ENCODE measurements at regions not wholly inside any gene's neighbourhood (a gene's known extent, or its start where the extent isn't known, plus 50 kb on each side); places are given as distances from the start of the nearest gene placed in this dataset.
A peak's percentile ranks its signal among the peaks of the same experiment; 100 is the strongest.
"Not testable (repeated sequence)": the region's sequence is repeated elsewhere in the genome, so short reads cannot be mapped to it uniquely, and the experiment has no call there.

DNA sequence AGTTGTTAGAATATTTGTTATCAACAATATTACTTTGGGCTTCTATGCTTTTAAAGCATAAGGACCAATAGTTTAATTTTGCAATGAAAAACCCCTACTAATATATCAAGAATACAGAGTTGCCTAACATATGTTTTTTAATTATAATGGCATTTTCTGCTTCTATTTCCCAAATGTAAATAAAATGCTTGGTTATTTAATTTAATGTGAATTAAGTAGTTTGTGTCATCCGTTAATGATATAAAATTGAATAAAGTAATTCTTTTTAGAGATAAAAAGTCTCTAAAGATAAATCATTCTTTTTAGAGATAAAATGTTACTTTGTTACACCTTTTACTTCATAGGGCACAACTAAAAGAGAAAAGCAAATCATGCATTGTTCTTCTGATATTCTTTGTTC lies 583.7 kb upstream of the ADGRL2 start:
- DNase-seq (ENCODE audit: low read depth), result no peak

DNA sequence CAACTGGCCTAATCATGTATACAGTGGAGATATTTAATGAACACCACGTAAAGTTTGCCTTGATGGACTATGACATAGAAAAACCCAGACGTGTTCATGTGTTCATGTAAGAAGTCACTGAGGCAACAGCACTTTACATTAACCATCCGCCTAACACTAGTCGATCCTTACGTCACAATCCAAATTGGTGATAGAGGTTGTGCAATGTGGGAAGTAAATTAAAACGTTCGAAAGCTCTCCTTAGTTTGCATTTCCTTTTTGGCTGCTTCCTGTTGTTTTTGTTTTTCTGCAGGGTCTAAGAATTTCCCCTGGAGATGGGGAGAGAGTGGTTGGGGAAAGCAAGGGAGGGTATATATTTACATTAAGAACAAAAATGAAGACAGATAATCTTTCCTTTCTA lies 587.5 kb upstream of the ADGRL2 start:
- DNase-seq (ENCODE audit: low read depth), result no peak

DNA sequence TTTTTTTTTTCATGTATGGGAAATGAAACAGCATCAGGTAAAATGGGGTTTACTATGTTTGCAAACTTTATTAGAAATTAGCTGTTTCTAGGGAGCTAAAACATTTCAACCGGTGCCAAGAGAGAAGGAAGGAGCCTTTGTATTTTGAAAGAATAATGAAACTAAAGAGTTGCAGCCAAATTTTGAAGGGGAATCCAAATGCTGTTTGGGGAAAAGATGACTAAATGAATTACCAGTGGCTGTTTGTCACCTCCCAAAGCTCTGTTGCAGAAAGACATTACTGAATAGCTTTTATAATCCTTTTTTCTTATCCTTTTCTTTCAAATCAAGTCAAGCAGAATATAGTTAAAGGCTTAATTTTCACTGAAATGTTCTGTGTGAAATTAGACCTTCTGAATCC lies 591.3 kb upstream of the ADGRL2 start:
- no peak for DNase-seq (ENCODE audit: low read depth)

DNA sequence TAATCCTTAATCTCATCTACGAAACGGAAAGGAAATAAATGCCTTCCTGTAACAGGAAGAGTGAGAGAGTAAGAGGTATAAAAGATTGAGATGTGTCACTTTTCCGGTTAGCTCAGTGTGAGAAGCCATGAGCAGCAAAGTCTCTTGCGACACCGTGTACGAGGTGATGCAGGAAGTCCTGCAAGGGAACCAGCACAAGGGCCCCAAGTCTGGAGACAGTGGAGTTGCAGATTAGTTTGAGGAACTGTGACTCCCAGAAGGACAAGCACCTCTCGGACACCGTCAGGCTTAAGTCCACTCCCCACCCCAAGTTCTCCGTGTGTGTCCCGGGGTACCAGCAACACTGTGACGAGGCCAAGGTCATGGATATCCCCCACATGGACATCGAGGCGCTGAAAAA lies 592.3 kb upstream of the ADGRL2 start:
- no peak for DNase-seq (ENCODE audit: low read depth)

DNA sequence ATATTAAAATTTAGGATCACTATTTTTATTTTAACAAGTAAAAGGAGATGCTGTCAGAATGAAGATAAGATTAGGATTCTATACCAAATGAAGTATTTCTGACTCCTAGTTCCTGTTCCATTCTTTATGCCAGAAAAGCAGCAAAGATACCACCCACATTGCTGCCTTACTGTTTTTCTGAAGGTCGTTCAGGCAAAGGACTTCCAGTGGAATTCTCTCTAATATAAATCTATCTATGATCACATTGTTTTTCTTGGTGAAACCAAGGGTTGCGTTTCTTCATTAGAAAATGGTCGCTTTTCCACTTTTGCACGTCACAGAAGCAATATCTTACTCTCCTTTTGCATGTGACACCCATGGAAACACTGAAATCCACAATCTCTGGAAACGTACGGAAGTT lies 594.8 kb upstream of the ADGRL2 start:
- DNase-seq (ENCODE audit: low read depth), result no peak

- DNase-seq (ENCODE audit: low read depth), result no peak
Observed at GRCh38 chr1:81201779-81202178, 599.0 kb upstream of the ADGRL2 start.

DNA sequence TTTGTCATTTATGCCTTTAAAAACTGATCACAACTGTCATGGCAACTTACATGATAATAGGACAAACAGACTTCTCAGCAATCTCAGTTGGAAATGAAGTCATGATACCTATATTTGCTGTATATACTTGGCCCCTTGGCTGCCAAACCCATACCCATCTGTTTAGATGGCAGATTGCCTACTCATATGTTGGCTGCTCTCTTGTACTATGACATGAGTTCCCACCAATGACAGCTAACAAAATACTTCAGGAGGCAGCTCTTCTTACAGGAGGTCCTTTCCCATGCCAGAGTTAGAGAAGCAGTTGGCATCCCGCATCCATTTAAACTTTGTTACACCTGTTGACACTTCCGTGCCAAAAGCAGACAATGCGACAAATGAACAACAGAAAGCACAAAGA lies 603.1 kb upstream of the ADGRL2 start:
- no peak for DNase-seq (ENCODE audit: low read depth)

DNA sequence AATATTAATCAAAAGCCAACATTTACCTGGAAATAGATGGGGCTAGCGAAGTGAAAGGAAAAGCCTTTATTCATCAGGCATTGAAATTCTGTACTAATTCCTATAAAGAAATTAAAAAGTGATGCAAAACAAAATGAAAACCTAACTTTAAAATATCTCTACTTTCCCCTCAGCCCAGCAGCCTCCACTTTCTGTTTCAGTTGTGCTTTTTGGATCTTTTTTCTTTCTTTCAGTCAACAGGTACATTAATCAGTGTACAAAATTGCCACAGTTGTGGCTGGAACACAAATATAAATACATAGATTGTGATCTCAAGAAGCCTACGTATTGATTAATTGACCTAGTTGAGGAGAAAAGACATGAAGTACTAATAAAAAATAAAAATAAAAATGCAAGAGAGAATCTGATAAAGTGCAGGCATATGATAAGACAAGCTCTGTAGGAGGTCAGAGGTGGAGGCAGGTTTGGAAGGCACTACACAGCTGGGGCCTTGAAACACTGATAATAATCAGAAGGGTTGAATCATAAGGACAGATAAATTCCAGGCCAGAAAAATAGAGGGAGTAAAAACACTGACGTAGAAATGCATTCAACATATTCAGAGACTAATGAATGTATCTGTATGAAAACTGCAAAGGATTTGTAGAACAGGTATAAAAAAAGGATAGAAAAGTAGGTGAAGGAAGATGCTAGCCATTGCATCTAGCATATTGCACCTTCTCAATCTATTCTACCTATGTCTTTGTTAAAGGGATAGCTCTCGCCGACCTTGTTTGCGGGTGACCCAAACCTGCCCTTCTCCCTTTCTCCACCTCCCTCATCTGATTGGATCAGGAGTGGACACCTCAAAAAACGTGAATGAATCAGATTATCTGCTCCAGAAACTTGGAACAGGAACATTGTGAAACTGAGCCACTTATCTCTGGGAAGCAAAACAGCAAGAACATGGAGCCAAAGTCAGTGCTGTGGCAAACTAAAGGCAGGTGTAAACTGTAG lies 607.8 kb upstream of the ADGRL2 start:
- no peak for DNase-seq (ENCODE audit: low read depth)

GRCh38 chr1:81190003-81190402 lies 610.7 kb upstream of the ADGRL2 start:
- DNase-seq (ENCODE audit: low read depth), result no peak

GRCh38 chr1:81187635-81188034 lies 613.1 kb upstream of the ADGRL2 start:
- DNase-seq (ENCODE audit: low read depth), result no peak

GRCh38 chr1:81186261-81186660 lies 614.5 kb upstream of the ADGRL2 start:
- no peak for DNase-seq (ENCODE audit: low read depth)

GRCh38 chr1:81183553-81183952 lies 617.2 kb upstream of the ADGRL2 start:
- DNase-seq (ENCODE audit: low read depth), result no peak

- DNase-seq (ENCODE audit: low read depth), result no peak
Observed at GRCh38 chr1:81183051-81183450, 617.7 kb upstream of the ADGRL2 start.

GRCh38 chr1:81179242-81179641 lies 621.5 kb upstream of the ADGRL2 start:
- DNase-seq (ENCODE audit: low read depth), result peak; percentile 73

DNA sequence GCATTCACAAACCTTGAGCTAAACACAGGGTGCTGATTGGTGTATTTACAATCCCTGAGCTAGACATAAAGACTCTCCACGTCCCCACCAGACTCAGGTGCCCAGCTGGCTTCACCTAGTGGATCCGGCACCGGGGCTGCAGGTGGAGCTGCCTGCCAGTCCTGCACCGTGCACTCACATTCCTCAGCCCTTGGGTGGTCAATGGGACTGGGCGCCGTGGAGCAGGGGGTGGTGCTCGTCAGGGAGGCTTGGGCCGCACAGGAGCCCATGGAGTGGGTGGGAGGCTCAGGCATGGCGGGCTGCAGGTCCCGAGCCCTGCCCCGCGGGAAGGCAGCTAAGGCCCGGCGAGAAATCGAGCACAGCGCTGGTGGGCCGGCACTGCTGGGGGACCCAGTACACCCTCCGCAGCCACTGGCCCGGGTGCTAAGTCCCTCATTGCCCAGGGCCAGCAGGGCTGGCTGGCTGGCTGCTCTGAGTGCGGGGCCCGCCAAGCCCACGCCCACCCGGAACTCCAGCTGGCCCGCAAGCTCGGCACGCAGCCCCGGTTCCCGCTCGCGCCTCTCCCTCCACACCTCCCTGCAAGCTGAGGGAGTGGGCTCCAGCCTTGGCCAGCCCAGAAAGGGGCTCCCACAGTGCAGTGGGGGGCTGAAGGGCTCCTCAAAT lies 622.2 kb upstream of the ADGRL2 start:
- not testable (repeated sequence) for DNase-seq (ENCODE audit: low read depth)

DNA sequence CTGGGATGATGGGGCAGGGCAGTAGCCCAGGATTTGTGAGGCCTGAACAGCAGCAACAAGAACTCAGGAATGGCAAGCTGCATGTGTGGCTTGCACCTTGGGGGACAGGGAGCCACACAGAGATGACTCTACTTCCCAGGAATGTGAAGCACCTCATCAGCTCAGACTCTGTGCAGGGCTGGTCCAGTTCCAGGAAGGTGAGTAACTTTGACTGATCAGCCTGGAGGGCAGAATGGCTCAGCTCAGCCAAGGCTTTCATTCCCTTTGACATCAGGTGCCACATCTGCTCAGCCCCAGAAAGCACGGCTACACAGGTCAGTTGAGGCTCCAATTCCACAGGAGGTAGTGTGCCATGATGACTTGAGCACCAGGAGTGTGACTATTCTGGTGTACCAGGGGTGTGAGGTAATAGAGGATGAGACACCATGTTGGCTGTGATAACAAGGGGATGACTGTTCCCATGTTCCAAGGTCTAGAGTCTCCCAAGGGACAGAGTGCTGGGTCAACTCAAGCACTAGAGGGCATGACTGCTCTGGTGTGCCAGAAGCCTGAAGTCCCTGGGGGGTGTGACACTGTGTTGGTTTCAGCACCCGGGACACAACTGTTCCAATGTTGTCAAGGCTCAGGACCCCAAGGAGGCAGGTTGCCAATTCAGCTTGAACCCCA lies 625.8 kb upstream of the ADGRL2 start:
- peak; percentile 74 for DNase-seq (ENCODE audit: low read depth)

GRCh38 chr1:81174052-81174451 lies 626.7 kb upstream of the ADGRL2 start:
- no peak for DNase-seq (ENCODE audit: low read depth)

DNA sequence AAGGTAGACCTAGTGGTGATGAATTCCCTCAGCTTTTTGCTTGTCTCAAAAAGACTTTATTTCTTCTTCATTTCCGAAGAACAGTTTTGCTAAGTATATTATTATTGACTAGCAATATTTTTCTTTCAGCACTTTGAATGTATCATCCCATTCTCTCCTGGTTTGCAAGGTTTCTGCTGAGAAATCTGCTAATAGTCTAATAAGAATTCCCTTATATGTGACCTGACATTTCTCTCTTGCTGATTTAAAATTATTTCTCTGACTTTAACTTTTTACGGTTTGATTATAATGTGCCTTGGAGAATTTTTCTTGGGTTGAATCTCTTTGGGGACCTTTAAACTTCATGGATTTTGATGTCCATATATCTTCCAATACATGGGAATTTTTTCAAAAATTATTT lies 628.3 kb upstream of the ADGRL2 start:
- DNase-seq (ENCODE audit: low read depth), result no peak

DNA sequence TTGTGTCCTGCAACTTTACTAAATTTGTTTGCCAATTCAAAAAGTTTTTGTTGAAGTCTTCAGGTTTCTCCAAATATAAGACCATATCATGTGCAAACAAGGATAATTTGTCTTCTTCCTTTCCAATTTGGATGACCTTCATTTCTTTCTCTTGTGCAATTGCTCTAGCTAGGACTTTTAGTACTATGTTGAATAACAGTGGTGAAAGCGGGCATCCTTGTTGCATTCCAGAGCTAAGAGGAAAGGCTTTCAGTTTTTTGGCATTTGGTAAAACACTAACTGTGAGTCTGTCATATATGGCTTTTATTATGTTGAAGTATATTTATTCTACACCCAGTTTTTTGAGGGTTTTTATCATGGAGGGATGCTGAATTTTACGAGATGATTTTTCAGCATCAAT lies 630.0 kb upstream of the ADGRL2 start:
- no peak for DNase-seq (ENCODE audit: low read depth)

GRCh38 chr1:81165963-81166362 lies 634.8 kb upstream of the ADGRL2 start:
- DNase-seq (ENCODE audit: low read depth), result no peak

DNA sequence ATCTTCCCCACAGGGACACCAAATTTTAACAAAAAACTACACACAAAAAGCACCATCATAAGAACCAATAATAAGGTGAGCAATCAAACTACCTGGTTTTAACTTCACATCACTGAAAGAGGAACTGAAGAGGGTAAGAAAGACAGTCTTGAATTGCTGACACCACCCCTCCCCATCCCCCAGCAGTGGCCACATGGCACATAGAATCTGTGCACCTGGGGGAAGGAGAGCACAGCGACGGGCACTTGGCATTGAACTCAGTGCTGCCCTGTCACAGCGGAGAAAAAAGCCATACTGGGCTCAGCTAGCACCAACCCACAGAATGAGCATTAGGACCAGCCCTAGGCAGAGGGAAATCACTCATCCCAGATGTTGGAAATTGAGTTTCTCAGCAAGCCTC lies 640.0 kb upstream of the ADGRL2 start:
- DNase-seq (ENCODE audit: low read depth), result no peak

- no peak for DNase-seq (ENCODE audit: low read depth)
Observed at GRCh38 chr1:81158592-81158991, 642.1 kb upstream of the ADGRL2 start.

- DNase-seq (ENCODE audit: low read depth), result no peak
Observed at GRCh38 chr1:81157686-81158085, 643.0 kb upstream of the ADGRL2 start.
